PC-9 (cell line): ENCODE measurements at regions not wholly inside any gene's neighbourhood (a gene's known extent, or its start where the extent isn't known, plus 50 kb on each side); places are given as distances from the start of the nearest gene placed in this dataset.

ENCODE experiments used
- CTCF ChIP-seq: fragments of 200-600 bp; sonication (generic); conservative IDR thresholded peaks from 2 replicates; pipeline ENCODE4 v1.6.1; 2017; ENCODE audit warnings: mixed run types, antibody characterized with exemption, mild to moderate bottlenecking, moderate library complexity
- EZH2 ChIP-seq: fragments of 200-600 bp; sonication (generic); IDR thresholded peaks from 2 replicates; pipeline ENCODE4 v1.8.0; 2017; ENCODE audit warnings: antibody characterized with exemption, low read depth

- TF ChIP-seq CTCF (no peak), EZH2 (no peak)
These were observed 179.7 kb downstream of the MREG start for GRCh38 chr2:215833531-215834162.
